Stimulated activated naive CD8-positive, alpha-beta T cell treated with anti-CD3 and anti-CD28 coated beads, Interleukin-15, amount 100 ng/mL, for 72 hours (primary cell): ENCODE measurements at regions not wholly inside any gene's neighbourhood (a gene's known extent, or its start where the extent isn't known, plus 50 kb on each side); places are given as distances from the start of the nearest gene placed in this dataset.
"Not testable (repeated sequence)": the region's sequence is repeated elsewhere in the genome, so short reads cannot be mapped to it uniquely, and the experiment has no call there.

Experiments
- ATAC-seq: fragments of 150-1000 bp; cut with Tn5 transposase; 2 replicates; pipeline ENCODE4 v1.10.0; 2021; ENCODE audit warnings: mild to moderate bottlenecking, moderate library complexity
- DNase-seq, 2 donors: peaks; one replicate each; pipeline ENCODE4 v3.0.0; 2021 to 2022
- H3K27ac Mint-ChIP-seq, 2 donors: one replicate each; pipeline ENCODE4 v1.8.0; 2022; ENCODE audit warnings: mild to moderate bottlenecking in 2 of 2, mixed read lengths in 2 of 2, moderate library complexity in 2 of 2
- H3K27me3 Mint-ChIP-seq: one replicate; pipeline ENCODE4 v1.8.0; 2022; ENCODE audit warnings: mixed read lengths
- H3K4me1 Mint-ChIP-seq: one replicate; pipeline ENCODE4 v1.8.0; 2022; ENCODE audit warnings: mild to moderate bottlenecking, mixed read lengths
- H3K4me3 Mint-ChIP-seq, 2 donors: one replicate each; pipeline ENCODE4 v1.8.0; 2022; ENCODE audit warnings: mild to moderate bottlenecking in 2 of 2, mixed read lengths in 2 of 2, moderate library complexity in 1 of 2
- H3K9me3 Mint-ChIP-seq, 2 donors: one replicate each; pipeline ENCODE4 v1.8.0; 2022; ENCODE audit warnings: mixed read lengths in 2 of 2

GRCh38 chr3:152126260-152126659, 142.5 kb upstream of the MBNL1 start:
- H3K4me1 Mint-ChIP-seq: peaks cover 11% of the 10 kb centered on the region
- no peaks in the 10 kb centered on the region for H3K9me3 Mint-ChIP-seq
- no peak for DNase-seq
- no peak for ATAC-seq
- H3K27ac Mint-ChIP-seq: no peak overlapping the region
- no peak overlapping the region for H3K4me3 Mint-ChIP-seq
- no peaks in the 10 kb centered on the region for H3K27me3 Mint-ChIP-seq

- peaks cover 11% of the 10 kb centered on the region for H3K4me1 Mint-ChIP-seq
- ATAC-seq: peak; percentile 99
Measured at GRCh38 chr3:152127058-152127457, 141.7 kb upstream of the MBNL1 start.

GRCh38 chr3:152128356-152128755, 140.4 kb upstream of the MBNL1 start:
- no peak for DNase-seq
- Mint-ChIP-seq H3K27me3 (no peaks in the 10 kb centered on the region), H3K27ac (no peak overlapping the region), H3K9me3 (no peaks in the 10 kb centered on the region), H3K4me3 (no peak overlapping the region), H3K4me1 (peaks cover 11% of the 10 kb centered on the region)
- ATAC-seq: no peak

More at GRCh38 chr3:152127058-152127457, 141.7 kb upstream of the MBNL1 start:
- DNase-seq: peak; percentile 30 to 51
- Mint-ChIP-seq H3K27me3 (no peaks in the 10 kb centered on the region), H3K27ac (no peak overlapping the region), H3K4me3 (peak overlapping the region; percentile 2 to 56), H3K9me3 (no peaks in the 10 kb centered on the region)

- ATAC-seq (no peak), DNase-seq (no peak)
- no peaks in the 10 kb centered on the region for H3K4me1 Mint-ChIP-seq
- H3K27me3 Mint-ChIP-seq: no peaks in the 10 kb centered on the region
- no peak overlapping the region for H3K27ac Mint-ChIP-seq
- H3K4me3 Mint-ChIP-seq: no peak overlapping the region
- H3K9me3 Mint-ChIP-seq: peaks cover 5 to 8% of the 10 kb centered on the region in 2 donors
Measured at GRCh38 chr3:152139651-152140050, 129.1 kb upstream of the MBNL1 start.

- Mint-ChIP-seq H3K9me3 (no peaks in the 10 kb centered on the region), H3K27ac (no peak overlapping the region), H3K27me3 (peaks cover 8% of the 10 kb centered on the region), H3K4me1 (peaks cover 11% of the 10 kb centered on the region), H3K4me3 (no peak overlapping the region)
- ATAC-seq: no peak
- no peak for DNase-seq
Measured at GRCh38 chr3:152146461-152146860, 122.3 kb upstream of the MBNL1 start.

GRCh38 chr3:152147748-152148147, 121.0 kb upstream of the MBNL1 start:
- Mint-ChIP-seq H3K4me1 (peaks cover 11% of the 10 kb centered on the region), H3K27me3 (peaks cover 8% of the 10 kb centered on the region), H3K4me3 (no peak overlapping the region), H3K27ac (no peak overlapping the region), H3K9me3 (no peaks in the 10 kb centered on the region)
- ATAC-seq (no peak), DNase-seq (no peak)

GRCh38 chr3:152148579-152148978, 120.2 kb upstream of the MBNL1 start:
- H3K9me3 Mint-ChIP-seq: peaks cover 0 to 5% of the 10 kb centered on the region in 2 donors
- no peak for ATAC-seq
- no peak for DNase-seq

GRCh38 chr3:152149832-152150231, 118.9 kb upstream of the MBNL1 start:
- ATAC-seq (no peak), DNase-seq (no peak)
- Mint-ChIP-seq H3K27me3 (peaks cover 8% of the 10 kb centered on the region), H3K27ac (no peak overlapping the region), H3K4me3 (no peak overlapping the region), H3K9me3 (peaks cover 0 to 6% of the 10 kb centered on the region in 2 donors), H3K4me1 (peaks cover 11% of the 10 kb centered on the region)

More at GRCh38 chr3:152148579-152148978, 120.2 kb upstream of the MBNL1 start:
- no peak overlapping the region for H3K4me3 Mint-ChIP-seq
- H3K27me3 Mint-ChIP-seq: peaks cover 8% of the 10 kb centered on the region
- no peak overlapping the region for H3K27ac Mint-ChIP-seq
- peaks cover 11% of the 10 kb centered on the region for H3K4me1 Mint-ChIP-seq

GRCh38 chr3:152151216-152151876, 117.4 kb upstream of the MBNL1 start:
- Mint-ChIP-seq H3K27ac (no peak overlapping the region), H3K4me3 (no peak overlapping the region), H3K27me3 (peaks cover 8% of the 10 kb centered on the region), H3K9me3 (peaks cover 0 to 6% of the 10 kb centered on the region in 2 donors), H3K4me1 (peaks cover 11% of the 10 kb centered on the region)
- ATAC-seq (no peak), DNase-seq (no peak)

- DNase-seq, H3K27me3 Mint-ChIP-seq, H3K9me3 Mint-ChIP-seq, ATAC-seq, H3K27ac Mint-ChIP-seq, H3K4me3 Mint-ChIP-seq: not testable (repeated sequence)
- peaks cover 11% of the 10 kb centered on the region for H3K4me1 Mint-ChIP-seq
Measured at GRCh38 chr3:152151877-152152765, 116.6 kb upstream of the MBNL1 start.

- DNase-seq, H3K27me3 Mint-ChIP-seq, H3K4me1 Mint-ChIP-seq, H3K27ac Mint-ChIP-seq, H3K4me3 Mint-ChIP-seq, H3K9me3 Mint-ChIP-seq, ATAC-seq: not testable (repeated sequence)
Measured at GRCh38 chr3:152153115-152153514, 115.6 kb upstream of the MBNL1 start.

GRCh38 chr3:152155246-152156020, 113.3 kb upstream of the MBNL1 start:
- Mint-ChIP-seq H3K9me3 (peaks cover 0 to 6% of the 10 kb centered on the region in 2 donors), H3K4me1 (no peaks in the 10 kb centered on the region), H3K27me3 (no peaks in the 10 kb centered on the region), H3K4me3 (no peak overlapping the region), H3K27ac (no peak overlapping the region)
- no peak for ATAC-seq
- no peak for DNase-seq

GRCh38 chr3:152156880-152157279, 111.8 kb upstream of the MBNL1 start:
- no peak for DNase-seq
- no peak overlapping the region for H3K27ac Mint-ChIP-seq
- H3K4me1 Mint-ChIP-seq: no peaks in the 10 kb centered on the region
- no peaks in the 10 kb centered on the region for H3K27me3 Mint-ChIP-seq
- ATAC-seq: no peak
- no peak overlapping the region for H3K4me3 Mint-ChIP-seq
- H3K9me3 Mint-ChIP-seq: peaks cover 0 to 6% of the 10 kb centered on the region in 2 donors

- no peaks in the 10 kb centered on the region for H3K27me3 Mint-ChIP-seq
Measured at GRCh38 chr3:152157337-152157736, 111.4 kb upstream of the MBNL1 start.

GRCh38 chr3:152159328-152159727, 109.4 kb upstream of the MBNL1 start:
- Mint-ChIP-seq H3K27me3 (no peaks in the 10 kb centered on the region), H3K9me3 (no peaks in the 10 kb centered on the region)

More at GRCh38 chr3:152157337-152157736, 111.4 kb upstream of the MBNL1 start:
- Mint-ChIP-seq H3K4me3 (no peak overlapping the region), H3K27ac (peak overlapping the region in 1 of 2 donors; percentile 70), H3K9me3 (peaks cover 0 to 6% of the 10 kb centered on the region in 2 donors), H3K4me1 (no peaks in the 10 kb centered on the region)
- DNase-seq (no peak), ATAC-seq (no peak)

More at GRCh38 chr3:152159328-152159727, 109.4 kb upstream of the MBNL1 start:
- no peak for ATAC-seq
- H3K27ac Mint-ChIP-seq: no peak overlapping the region
- H3K4me1 Mint-ChIP-seq: no peaks in the 10 kb centered on the region
- no peak for DNase-seq
- no peak overlapping the region for H3K4me3 Mint-ChIP-seq
